Right renal cortex interstitium (tissue), 3 donors: ENCODE measurements at regions not wholly inside any gene's neighbourhood (a gene's known extent, or its start where the extent isn't known, plus 50 kb on each side); places are given as distances from the start of the nearest gene placed in this dataset.
"Not testable (repeated sequence)": the region's sequence is repeated elsewhere in the genome, so short reads cannot be mapped to it uniquely, and the experiment has no call there.

Experiments used
- DNase-seq, 3 donors: peaks; one replicate each; pipeline ENCODE4 v3.0.0-alpha.2; 2013; ENCODE audit warnings: low read depth in 3 of 3, low spot score in 2 of 3

DNA sequence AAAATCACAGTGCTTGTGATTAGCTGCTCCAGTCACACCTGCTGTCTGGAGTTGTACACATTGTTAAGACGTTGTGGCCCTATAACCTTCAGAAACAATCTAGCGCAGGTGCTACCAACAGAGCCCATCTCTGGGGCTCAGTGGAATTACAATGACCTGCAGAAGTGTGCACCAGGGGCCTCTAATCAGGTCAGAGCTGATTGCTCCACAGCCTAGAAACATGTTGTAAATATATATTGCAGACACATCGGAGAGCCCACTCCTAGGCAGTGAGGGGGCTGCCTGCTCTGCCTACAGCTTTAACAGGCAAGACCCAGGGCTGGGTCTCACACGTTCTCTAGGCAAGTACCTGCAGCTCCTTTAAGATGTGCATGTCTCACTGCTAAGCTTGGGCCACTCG lies 302.0 kb downstream of the SIPA1L2 start:
- DNase-seq = no peak

DNA sequence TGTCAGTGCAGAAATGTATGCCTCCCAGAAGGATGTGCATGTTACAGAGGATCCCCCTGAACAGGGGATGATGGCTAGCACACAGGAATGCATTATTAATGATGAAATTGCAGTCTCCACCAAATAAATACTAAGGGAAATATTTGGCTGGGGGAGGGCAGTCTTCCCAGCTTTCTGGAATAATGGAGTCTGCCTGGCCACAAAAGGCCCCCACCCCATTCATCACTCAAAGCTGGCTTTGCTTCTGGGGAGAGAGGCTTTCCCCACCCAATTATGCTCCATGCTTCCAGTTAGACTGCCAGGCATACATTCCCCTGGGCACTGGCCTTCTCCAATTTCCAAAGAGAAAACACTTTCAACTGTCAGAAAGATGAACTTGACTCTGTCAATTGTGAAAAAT lies 302.7 kb downstream of the SIPA1L2 start:
- DNase-seq = no peak

DNA sequence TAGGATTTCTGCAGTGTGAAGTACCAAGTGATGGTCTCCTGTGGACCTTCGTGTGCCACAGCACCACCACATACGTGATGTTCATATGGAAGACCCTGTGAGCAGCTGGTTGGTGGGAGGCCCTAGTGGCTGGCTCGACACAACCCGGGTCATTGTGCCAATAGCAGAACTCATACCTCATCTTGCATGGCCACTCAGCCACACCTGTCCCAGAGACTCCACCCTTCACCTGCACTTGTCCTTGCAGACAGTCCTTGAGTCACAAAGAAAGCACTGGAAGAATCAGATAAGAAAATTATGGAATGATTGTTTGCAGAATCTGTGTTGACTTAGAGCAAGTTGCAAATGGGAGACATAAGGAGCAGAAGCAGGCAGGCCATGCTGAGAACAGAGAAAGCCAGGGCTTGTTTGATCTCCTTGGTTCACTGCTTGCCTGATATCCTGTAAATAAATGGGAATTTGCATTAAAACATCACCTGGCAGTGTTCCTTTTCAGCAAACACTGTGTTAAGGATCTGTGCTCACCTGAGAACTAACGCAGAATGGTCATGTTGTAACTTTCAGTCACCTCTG lies 307.7 kb downstream of the SIPA1L2 start:
- DNase-seq = no peak

DNA sequence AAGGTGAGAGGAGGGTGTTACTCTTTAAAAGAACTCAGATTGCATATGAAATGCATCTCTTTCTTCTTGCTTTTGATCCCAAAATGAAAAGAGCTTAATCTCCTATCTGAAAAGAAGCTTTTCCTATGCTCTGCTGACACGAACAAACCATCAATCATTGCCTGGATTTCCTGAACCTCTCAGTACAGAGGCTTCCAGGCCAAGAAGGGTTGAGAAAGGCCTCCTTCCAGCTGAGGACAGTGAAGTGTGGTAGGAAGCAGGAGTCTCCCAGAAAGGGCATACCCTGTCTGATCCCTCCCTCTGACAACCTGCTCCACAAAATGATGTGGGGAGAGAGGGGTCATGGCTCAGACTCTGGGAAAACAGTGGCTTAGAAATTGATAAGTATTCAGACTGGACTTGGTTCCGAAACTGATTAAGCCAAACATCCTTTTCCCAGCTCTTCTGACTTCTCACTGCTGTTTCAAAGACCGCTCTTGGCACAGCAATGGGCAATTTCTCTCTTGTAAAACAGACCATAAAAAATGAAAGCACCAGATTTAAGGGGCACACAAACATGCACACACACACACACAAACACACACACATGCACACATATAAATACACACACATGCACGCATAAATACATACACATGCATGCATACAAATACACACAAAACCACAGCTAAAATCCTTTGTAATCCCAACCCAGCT lies 310.3 kb downstream of the SIPA1L2 start:
- no peak for DNase-seq

DNA sequence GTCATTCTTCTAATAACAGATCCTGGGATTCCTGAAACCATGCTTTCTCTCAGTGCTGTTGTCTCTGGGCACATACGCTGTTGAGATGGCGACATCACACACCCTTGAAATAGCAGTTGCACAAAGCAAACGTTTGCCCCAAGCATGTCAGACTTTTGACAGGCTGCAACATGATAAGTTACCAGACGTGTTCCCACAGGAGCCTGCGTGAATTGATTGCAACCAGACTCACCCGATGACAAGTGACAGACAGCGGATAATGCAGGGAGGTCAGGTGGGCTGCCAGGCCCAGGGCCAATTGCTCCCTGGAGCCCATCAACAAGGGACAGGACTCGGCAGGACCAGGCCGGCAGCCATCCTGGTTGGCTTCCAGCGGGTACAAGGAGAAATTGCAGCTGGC lies 310.9 kb downstream of the SIPA1L2 start:
- DNase-seq = no peak

DNA sequence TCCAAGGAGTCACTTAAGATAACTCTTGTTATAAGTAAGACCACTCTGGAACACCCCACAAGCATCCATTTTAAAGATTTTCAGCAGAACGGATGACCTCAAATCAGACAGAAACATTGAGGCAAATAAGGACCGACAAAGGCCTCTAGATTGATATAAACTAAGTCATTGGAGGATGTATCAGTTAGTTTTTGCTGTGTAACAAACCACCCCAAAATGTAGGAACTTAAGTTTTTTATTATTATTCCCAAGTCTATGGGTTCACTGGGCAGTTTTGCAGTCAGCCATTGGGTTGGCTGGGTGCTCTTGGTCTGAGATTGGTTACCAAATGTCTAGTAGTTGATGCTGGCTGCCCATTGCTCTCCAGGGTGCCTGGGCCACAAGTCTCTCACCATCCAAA lies 311.8 kb downstream of the SIPA1L2 start:
- no peak for DNase-seq

DNA sequence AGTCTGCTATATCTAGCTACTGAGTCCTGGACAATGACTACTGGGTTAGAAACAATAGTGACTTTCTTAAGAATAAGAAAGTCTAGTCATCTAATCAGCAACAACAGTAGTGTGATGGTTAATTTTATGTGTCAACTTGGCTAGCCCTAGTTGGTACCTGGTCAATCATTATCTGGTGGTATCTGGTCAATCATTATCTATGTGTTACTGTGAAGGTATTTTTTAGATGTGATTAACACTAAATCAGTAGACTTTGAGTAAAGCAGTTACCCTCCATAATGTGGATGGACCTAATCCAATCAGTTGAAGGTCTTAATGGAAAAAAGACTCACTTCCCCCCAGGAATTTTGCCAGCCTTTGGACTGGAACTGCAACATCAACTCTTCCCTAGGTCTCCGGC lies 312.6 kb downstream of the SIPA1L2 start:
- no peak for DNase-seq

DNA sequence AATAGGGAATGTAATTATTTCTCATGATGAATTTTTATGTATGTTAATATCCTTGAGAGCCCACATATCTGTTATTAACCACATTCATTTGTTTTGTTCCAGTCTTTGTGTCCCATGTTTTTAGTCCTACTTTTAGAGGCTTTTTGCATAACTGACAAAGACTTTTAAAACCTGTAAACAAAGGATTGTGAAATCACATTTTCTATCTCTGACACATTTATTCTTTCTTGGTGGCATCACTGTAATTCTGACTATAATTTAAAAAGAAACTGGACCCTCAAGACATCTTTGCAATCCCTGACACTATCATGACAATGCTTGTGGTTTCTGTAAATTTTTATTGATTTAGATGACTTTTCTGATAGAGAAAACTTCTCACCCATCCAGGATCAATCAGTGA lies 313.1 kb downstream of the SIPA1L2 start:
- DNase-seq = no peak

DNA sequence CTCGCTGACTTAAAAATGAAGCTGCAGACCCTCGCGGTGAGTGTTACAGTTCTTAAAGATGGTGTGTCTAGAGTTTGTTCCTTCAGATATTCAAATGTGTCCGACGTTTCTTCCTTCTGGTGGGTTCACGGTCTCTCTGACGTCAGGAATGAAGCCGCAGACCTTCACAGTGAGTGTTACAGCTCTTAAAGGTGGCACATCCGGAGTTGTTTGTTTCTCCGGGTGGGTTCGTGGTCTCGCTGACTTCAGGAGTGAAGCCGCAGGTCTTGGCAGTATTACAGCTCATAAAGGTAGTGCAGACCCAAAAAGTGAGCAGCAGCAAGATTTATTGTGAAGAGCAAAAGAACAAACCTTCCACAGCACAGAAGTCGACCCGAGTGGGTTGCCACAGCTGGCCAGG lies 316.1 kb downstream of the SIPA1L2 start:
- not testable (repeated sequence) for DNase-seq

DNA sequence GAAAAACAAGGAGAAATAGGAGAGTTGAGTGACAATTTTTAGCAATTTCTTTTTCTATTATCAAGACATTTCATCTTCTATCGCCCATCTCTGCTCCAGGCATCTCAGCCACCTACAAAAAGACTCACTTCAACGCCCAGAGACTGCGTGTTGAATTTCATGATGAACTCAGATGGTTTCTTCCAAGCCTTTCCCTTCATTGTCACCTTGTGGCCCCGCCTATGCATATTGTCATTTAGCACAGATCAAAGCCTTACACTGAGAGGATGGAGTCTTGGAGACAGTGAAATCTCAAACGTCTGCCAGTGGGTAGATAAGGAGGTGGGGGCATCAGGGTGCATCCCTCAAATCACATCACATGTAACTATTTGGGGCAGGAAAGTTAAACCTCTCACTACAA lies 319.4 kb downstream of the SIPA1L2 start:
- DNase-seq = no peak

DNA sequence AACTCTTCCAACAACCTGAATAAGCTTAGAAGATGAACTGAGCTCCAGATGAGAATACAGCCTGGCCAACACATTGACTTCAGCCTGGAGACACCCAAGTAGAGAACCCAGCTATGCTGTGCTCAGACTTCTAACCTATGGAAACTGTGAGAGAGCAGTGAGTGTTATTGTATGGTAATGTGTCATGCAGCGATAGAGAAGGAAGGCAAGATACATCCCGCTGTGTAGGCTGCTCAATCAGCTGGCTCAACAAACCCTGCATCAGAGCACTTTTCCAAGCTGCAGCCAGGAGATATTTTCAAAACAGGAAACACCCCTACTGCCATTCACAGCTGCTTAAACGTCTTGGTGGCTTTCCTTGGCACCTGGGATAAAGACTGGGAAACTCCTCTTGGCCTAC lies 321.3 kb downstream of the SIPA1L2 start:
- no peak for DNase-seq

DNA sequence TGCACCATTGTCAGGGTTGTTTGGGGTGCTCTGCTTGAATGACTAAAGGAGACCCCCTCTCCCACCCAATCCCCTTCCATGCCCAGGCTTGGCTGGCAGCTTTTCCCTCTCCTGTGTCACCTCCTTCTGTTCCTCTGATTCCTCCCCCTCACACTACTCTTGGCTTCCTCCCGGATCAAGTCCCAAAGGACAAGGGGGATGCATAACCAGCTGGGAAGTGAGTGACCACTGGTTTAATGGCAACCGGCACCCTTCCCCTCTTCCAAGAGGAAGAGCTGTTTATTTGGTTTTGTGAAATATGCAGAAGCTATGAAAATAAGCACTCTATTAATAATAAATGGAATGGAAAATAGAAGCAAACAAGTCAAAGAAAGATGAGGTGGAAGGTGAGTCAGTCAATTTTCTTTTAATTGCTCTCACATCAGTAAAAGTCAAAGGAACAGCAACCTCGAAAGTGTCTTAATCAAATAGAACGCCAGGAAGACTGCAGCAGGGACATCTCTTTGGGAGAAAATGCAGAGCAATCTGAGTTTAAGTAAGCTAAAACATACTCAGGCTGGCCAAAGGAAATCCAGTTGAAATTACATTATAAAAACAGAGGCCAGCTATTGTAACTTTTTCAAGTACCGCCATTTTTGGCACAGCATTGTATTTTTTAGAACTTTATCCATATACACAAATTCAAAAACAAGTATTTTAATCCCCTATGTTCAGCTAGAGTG lies 322.5 kb downstream of the SIPA1L2 start:
- DNase-seq = no peak

DNA sequence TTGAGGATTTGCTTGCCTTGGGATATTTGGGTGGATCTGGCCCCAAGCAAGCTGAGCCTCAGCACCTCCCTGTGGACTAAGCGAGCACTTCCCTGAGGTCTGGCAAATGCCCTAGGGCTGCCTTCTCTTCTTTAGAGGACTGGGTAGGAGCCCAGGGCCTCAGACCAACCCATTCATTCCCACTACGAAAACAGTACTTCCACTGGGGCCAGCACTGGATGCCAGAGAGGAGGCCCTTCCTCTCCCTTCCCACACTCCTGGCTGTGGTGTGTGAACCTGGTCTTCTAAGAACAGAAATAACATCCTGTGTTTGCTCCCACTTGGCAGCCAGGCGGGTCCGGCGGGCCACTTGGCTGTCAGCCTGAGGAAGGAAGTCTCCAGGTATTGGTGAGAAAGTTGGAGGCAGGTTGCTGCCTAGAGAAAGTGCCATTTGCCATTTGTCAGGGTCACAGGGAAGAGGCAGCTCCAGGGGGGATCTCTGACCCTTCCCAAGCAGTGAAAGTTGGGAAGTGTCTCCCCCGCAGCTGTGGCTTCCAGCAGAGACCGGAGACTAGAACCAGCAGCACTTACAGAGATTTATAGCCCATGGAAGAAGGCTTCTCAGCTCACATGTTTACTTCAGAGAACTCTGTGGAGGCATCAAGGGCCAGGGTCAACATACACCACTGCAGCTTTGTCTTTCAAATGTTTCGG lies 323.5 kb downstream of the SIPA1L2 start:
- DNase-seq = peak in 2 of 3 donors; percentile 50 to 51

DNA sequence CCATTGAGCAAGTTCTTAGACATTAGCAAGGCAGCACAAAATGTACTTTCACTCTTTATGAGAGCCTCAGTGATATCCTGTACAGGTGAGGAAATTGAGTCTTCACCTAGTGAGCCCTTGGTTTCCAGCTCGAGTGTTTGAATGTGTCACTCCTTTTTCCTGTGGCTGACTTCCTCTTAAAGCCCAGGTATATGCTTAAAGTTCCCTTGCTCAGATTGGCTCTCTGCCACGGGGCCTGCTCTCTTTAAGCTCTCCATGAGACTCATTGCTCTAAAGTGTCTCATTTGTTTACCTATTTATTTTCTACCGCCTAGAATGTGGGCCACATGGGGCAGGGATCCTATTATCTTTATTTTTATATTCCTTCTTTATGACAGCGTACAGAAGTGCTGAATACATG lies 324.9 kb downstream of the SIPA1L2 start:
- no peak for DNase-seq

DNA sequence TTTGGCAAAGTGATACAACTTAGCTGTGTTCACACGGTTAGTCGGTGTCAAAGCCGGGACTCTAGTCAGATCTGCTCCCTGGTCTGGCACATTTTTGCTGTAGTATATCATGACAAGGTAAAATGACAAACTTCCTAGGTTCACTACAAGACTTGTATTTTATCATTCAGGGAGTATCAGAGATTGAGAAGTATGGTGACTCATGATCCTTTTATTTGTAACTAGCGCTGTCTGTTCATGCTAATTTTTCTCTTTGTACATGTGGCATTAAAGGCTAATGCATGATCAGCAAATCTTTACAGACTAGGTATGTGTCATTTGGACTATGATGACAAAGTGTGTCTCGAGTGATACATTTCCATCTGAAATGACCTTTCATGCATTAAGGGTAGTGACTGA lies 326.7 kb downstream of the SIPA1L2 start:
- DNase-seq = no peak

DNA sequence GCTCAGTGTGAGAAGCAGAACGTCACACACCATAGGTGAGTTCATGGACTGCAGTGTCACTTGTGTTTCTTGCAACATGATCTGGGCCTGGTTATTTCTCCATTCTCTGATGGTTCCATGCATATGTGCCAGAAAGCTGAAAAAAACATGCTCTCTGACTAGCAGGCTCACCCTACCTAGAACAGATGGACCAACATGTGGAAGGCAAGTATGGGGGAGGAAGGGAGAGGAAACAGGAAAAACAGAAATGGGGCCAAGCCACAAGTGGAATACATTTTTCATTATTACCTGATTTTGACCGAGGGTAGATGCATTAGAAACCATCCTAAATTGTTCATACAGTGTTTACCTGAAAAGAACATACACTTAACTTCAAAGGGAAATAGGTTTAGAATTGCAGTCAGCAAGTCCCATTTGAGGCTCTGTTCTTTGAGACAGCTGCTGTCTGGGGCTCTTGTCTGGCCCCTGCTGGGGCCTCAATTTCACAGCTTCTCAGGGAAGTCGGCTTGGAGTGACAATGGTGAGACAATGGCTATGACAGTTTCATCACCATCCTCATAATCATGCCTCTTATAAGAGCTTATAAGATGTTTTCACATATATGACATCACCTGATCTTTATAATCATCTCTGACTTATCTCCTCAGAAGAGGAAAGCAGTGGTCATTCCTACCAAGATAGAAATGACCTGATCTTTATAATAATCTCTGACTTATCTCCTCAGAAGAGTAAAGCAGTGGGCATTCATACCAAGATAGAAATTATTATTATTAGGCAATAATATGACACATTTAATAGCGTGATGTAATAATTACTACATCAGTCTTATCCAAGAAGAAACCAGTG lies 327.3 kb downstream of the SIPA1L2 start:
- no peak for DNase-seq

DNA sequence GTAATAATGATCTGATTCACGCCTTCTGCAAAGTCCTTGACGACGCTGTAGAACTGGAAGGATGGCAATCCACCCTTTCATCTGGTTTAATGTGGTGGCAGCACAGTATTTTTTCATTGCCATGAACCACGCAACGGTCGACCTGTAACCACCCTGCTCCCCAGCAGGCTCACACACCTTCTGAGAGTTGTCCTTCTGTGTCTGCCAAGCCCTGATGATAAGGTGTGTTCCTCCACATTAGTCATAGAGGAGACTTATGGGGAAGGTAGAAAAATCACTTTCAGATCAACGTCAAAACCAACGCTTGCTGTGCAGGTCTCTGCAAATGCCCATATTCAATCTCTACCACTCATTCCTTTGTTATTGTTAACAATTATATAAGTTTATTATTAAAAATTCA lies 328.7 kb downstream of the SIPA1L2 start:
- no peak for DNase-seq

DNA sequence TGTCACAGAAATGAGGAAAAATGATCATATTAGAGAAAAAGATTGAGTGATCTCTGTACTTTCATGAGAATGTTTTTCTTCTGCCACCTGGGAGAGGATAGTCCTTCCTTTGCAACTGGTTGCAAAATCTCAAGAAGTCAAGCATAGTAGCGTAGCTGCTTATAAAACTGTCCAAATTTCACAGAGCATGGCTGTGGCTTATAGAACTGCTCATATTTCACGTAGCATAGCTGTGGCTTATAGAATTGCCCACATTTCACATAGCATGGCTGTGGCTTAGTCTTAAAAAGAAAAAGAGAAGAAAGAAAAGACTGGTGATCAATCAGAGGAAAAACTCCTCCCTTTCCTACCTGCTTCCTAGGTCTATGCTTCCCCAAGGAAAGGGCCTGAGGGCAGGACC lies 329.5 kb downstream of the SIPA1L2 start:
- DNase-seq = no peak

DNA sequence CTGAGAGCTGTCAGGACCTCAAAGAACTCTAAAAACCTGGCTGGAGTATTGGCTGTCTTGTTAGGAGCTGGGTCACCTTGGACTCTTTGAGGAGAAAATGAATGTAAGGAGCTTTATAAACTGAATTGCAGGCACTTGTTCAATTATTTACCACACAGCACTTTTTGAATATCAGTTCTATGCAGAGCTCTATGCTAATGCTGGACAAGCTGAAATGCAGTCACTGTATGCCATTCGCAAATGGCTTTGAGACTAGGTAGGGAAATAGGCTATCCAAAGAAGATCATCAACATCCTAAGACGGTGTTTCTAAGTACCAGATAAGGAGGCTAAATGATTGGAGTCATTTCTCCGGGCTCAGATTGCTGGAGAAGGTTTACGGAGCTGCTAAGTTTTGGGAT lies 333.5 kb downstream of the SIPA1L2 start:
- no peak for DNase-seq

DNA sequence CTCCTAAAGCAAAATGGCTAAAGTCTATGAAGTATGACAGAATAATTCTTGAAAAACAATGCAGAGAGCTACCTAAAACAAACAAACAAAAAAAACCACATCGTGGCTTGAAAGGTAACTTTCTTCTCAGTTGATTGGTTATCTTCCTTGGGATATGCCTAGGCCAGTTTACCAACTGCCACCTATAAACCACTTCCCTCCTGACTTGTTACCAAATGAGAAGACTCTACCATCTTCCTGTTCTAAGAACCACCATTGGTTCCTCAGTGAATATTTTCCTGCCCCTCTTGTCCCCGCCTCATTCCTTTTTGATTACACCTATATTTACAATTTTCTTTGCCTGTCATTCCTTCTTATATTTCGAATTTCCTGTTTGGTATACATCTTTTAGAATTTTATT lies 336.6 kb downstream of the SIPA1L2 start:
- no peak for DNase-seq

DNA sequence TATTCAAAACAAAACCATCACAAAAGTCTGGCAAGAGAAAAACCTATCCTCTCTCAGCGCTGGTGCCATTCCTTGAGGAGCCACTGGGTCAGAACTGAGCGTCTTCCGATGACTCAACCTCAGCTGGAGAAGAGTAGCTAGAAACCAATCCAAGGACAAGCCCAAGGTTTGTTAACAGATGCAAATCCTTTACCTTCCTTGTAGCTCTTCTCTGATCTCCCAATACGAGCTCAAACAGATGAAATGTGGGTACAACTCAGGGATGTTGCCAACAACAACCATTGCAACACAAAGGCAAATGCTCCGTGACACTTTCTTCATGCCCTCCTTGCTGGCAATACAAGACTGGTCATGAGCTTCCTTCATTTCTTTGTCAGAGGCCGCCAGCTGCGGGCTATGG lies 337.1 kb downstream of the SIPA1L2 start:
- no peak for DNase-seq
